ENCODE measurements at regions not wholly inside any gene's neighbourhood (a gene's known extent, or its start where the extent isn't known, plus 50 kb on each side); places are given as distances from the start of the nearest gene placed in this dataset.
A peak's percentile ranks its signal among the peaks of the same experiment; 100 is the strongest.

GRCh38 chr3:67297715-67298475 lies 299.8 kb downstream of the KBTBD8 start:
- Mint-ChIP-seq H3K4me3 (no peak overlapping the region), H3K27me3 (no peaks in the 10 kb centered on the region), H3K4me1 (no peaks in the 10 kb centered on the region), H3K9me3 (no peaks in the 10 kb centered on the region), H3K27ac (no peak overlapping the region), H3K36me3 (no peaks in the 10 kb centered on the region)
- ATAC-seq (ENCODE audit: low read depth in 2 of 2) (no peak), DNase-seq (no peak)

GRCh38 chr3:67301556-67301955 lies 303.4 kb downstream of the KBTBD8 start:
- H3K4me1 Mint-ChIP-seq, result no peaks in the 10 kb centered on the region
- no peaks in the 10 kb centered on the region for H3K9me3 Mint-ChIP-seq
- peak overlapping the region in 1 of 6 donors; percentile 72 for H3K27ac Mint-ChIP-seq
- no peak overlapping the region for H3K4me3 Mint-ChIP-seq
- H3K27me3 Mint-ChIP-seq, result peaks cover 0 to 6% (median 0%) of the 10 kb centered on the region in 3 donors
- ATAC-seq (ENCODE audit: low read depth in 2 of 2), result no peak
- H3K36me3 Mint-ChIP-seq, result no peaks in the 10 kb centered on the region
- no peak for DNase-seq

- H3K9me3 Mint-ChIP-seq, result peaks cover 0 to 3% (median 0%) of the 10 kb centered on the region in 7 donors
- no peak for DNase-seq
- no peak overlapping the region for H3K27ac Mint-ChIP-seq
- H3K27me3 Mint-ChIP-seq, result peaks cover 0 to 6% (median 0%) of the 10 kb centered on the region in 3 donors
- no peak for ATAC-seq (ENCODE audit: low read depth in 2 of 2)
- no peaks in the 10 kb centered on the region for H3K4me1 Mint-ChIP-seq
- no peaks in the 10 kb centered on the region for H3K36me3 Mint-ChIP-seq
- no peak overlapping the region for H3K4me3 Mint-ChIP-seq
Measured at GRCh38 chr3:67302489-67302888, 304.4 kb downstream of the KBTBD8 start.

- Mint-ChIP-seq H3K4me1 (no peaks in the 10 kb centered on the region), H3K36me3 (no peaks in the 10 kb centered on the region), H3K9me3 (peaks cover 0 to 4% (median 0%) of the 10 kb centered on the region in 7 donors), H3K4me3 (no peak overlapping the region), H3K27me3 (peaks cover 0 to 6% (median 5%) of the 10 kb centered on the region in 3 donors), H3K27ac (no peak overlapping the region)
- no peak for ATAC-seq (ENCODE audit: low read depth in 2 of 2)
- DNase-seq, result no peak
Measured at GRCh38 chr3:67305160-67305559, 307.1 kb downstream of the KBTBD8 start.

- Mint-ChIP-seq H3K27me3 (peaks cover 0 to 6% (median 5%) of the 10 kb centered on the region in 3 donors), H3K36me3 (no peaks in the 10 kb centered on the region), H3K27ac (no peak overlapping the region), H3K9me3 (peaks cover 0 to 4% (median 0%) of the 10 kb centered on the region in 7 donors), H3K4me1 (no peaks in the 10 kb centered on the region), H3K4me3 (no peak overlapping the region)
- no peak for ATAC-seq (ENCODE audit: low read depth in 2 of 2)
- DNase-seq, result no peak
Measured at GRCh38 chr3:67305922-67306321, 307.8 kb downstream of the KBTBD8 start.

GRCh38 chr3:67311440-67311839 lies 313.3 kb downstream of the KBTBD8 start:
- H3K36me3 Mint-ChIP-seq, result no peaks in the 10 kb centered on the region
- H3K9me3 Mint-ChIP-seq, result peaks cover 0 to 4% (median 0%) of the 10 kb centered on the region in 7 donors
- H3K27ac Mint-ChIP-seq, result no peak overlapping the region
- no peaks in the 10 kb centered on the region for H3K4me1 Mint-ChIP-seq
- no peak for DNase-seq
- H3K4me3 Mint-ChIP-seq, result no peak overlapping the region
- H3K27me3 Mint-ChIP-seq, result peaks cover 0 to 14% (median 6%) of the 10 kb centered on the region in 3 donors
- no peak for ATAC-seq (ENCODE audit: low read depth in 2 of 2)

- ATAC-seq (ENCODE audit: low read depth in 2 of 2) (no peak), DNase-seq (no peak)
- Mint-ChIP-seq H3K4me1 (no peaks in the 10 kb centered on the region), H3K27ac (no peak overlapping the region), H3K4me3 (no peak overlapping the region), H3K36me3 (no peaks in the 10 kb centered on the region), H3K9me3 (peaks cover 0 to 4% (median 0%) of the 10 kb centered on the region in 7 donors), H3K27me3 (peaks cover 0 to 14% (median 6%) of the 10 kb centered on the region in 3 donors)
Measured at GRCh38 chr3:67312155-67312554, 314.0 kb downstream of the KBTBD8 start.

GRCh38 chr3:67318162-67318561 lies 320.1 kb downstream of the KBTBD8 start:
- no peak for DNase-seq
- no peaks in the 10 kb centered on the region for H3K36me3 Mint-ChIP-seq
- H3K27me3 Mint-ChIP-seq, result peaks cover 0 to 9% (median 6%) of the 10 kb centered on the region in 3 donors
- H3K9me3 Mint-ChIP-seq, result peaks cover 2 to 14% (median 7%) of the 10 kb centered on the region in 7 donors
- no peak overlapping the region for H3K4me3 Mint-ChIP-seq
- ATAC-seq (ENCODE audit: low read depth in 2 of 2), result no peak
- no peaks in the 10 kb centered on the region for H3K4me1 Mint-ChIP-seq
- H3K27ac Mint-ChIP-seq, result no peak overlapping the region

- H3K27ac Mint-ChIP-seq, result no peak overlapping the region
- no peaks in the 10 kb centered on the region for H3K4me1 Mint-ChIP-seq
- ATAC-seq (ENCODE audit: low read depth in 2 of 2) (no peak), DNase-seq (no peak)
- H3K27me3 Mint-ChIP-seq, result peaks cover 0 to 6% (median 5%) of the 10 kb centered on the region in 3 donors
- H3K4me3 Mint-ChIP-seq, result no peak overlapping the region
- H3K36me3 Mint-ChIP-seq, result no peaks in the 10 kb centered on the region
- H3K9me3 Mint-ChIP-seq, result peaks cover 0 to 14% (median 5%) of the 10 kb centered on the region in 7 donors
Measured at GRCh38 chr3:67324554-67324953, 326.4 kb downstream of the KBTBD8 start.
